ENCODE measurements at regions not wholly inside any gene's neighbourhood (a gene's known extent, or its start where the extent isn't known, plus 50 kb on each side); places are given as distances from the start of the nearest gene placed in this dataset.
A peak's percentile ranks its signal among the peaks of the same experiment; 100 is the strongest.

DNA sequence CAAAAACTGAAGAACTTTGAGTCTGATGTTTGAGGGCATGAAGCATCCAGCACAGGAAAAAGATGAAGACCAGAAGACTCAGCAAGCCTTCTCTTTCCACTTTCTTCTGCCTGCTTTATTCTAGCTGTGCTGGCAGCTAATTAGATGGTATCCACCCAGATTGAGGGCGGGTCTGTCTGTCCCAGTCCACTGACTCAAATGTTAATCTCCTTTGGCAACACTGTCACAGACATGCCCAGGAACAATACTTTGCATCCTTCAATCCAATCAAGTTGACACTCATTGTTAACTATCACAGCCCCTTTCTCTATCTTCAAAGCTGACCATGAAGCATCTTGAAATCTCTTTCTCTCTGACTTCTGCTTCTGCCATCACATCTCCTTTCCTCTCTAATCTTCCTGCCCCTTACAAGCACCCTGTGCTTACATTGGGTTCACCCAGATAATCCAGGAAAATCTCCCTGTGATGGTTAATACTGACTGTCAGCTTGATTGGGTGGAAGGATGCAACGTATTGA lies 115.9 kb upstream of the CDH13 start:
- no peaks in the 10 kb centered on the region for H3K36me3 ChIP-seq
- H3K9me3 ChIP-seq (ENCODE audit: severe bottlenecking): no peaks in the 10 kb centered on the region
- H3K27ac ChIP-seq: peak overlapping the region; percentile 46
- H3K4me3 ChIP-seq (ENCODE audit: low read depth, low read length): no peak overlapping the region
- peak; percentile 51 for DNase-seq
- no peaks in the 10 kb centered on the region for H3K27me3 ChIP-seq (ENCODE audit: insufficient read depth, low read depth, severe bottlenecking)
- TF ChIP-seq, protein P1, sequence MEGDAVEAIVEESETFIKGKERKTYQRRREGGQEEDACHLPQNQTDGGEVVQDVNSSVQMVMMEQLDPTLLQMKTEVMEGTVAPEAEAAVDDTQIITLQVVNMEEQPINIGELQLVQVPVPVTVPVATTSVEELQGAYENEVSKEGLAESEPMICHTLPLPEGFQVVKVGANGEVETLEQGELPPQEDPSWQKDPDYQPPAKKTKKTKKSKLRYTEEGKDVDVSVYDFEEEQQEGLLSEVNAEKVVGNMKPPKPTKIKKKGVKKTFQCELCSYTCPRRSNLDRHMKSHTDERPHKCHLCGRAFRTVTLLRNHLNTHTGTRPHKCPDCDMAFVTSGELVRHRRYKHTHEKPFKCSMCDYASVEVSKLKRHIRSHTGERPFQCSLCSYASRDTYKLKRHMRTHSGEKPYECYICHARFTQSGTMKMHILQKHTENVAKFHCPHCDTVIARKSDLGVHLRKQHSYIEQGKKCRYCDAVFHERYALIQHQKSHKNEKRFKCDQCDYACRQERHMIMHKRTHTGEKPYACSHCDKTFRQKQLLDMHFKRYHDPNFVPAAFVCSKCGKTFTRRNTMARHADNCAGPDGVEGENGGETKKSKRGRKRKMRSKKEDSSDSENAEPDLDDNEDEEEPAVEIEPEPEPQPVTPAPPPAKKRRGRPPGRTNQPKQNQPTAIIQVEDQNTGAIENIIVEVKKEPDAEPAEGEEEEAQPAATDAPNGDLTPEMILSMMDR (IDR thresholded peaks at IDR 0.05; ENCODE audit: low read depth, low read length): no peak

DNA sequence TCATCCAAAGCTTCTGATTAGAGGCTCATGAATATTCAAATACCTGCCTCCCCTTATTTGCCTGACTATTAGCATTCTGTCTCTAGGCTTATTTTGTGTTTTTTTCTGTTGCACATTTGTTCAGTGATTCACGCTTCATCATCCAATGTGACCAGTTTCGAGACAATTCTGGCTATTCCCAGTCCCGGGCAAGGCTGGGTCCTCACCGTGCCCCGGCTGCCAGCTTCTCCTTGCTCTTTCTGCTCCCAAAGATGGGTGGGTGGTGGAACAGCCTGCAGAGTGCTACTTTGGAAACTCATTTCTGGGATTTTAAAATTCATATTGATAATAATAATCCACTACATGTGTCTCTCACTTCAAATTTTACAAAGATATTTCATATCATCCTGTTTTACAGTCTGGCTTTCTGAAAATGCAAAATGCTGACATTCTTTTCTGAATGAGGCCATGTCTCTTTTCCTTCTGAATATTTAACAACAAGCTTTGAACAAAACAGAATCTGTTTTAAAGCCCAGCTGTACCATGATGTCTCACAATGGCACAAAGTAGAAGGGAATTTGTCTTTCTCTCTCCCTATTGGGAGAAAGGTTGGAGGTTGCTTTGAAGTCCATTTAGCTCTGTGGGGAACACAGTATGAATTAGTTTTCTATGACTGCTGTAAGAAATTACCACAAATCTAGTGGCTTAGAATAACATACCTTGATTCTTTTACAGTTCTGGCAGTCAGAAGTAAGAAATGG lies 116.9 kb upstream of the CDH13 start:
- H3K4me3 ChIP-seq (ENCODE audit: low read depth, low read length): no peak overlapping the region
- no peaks in the 10 kb centered on the region for H3K36me3 ChIP-seq
- no peaks in the 10 kb centered on the region for H3K9me3 ChIP-seq (ENCODE audit: severe bottlenecking)
- TF ChIP-seq, protein P1 (IDR thresholded peaks at IDR 0.05; ENCODE audit: low read depth, low read length): no peak
- H3K27ac ChIP-seq: no peak overlapping the region
- no peak for DNase-seq
- no peaks in the 10 kb centered on the region for H3K27me3 ChIP-seq (ENCODE audit: insufficient read depth, low read depth, severe bottlenecking)

- Histone ChIP-seq H3K27me3 (ENCODE audit: insufficient read depth, low read depth, severe bottlenecking) (no peaks in the 10 kb centered on the region), H3K4me3 (ENCODE audit: low read depth, low read length) (no peak overlapping the region), H3K27ac (no peak overlapping the region), H3K36me3 (no peaks in the 10 kb centered on the region), H3K9me3 (ENCODE audit: severe bottlenecking) (no peaks in the 10 kb centered on the region)
- TF ChIP-seq, protein P1 (IDR thresholded peaks at IDR 0.05; ENCODE audit: low read depth, low read length): no peak
- DNase-seq: no peak
These were observed 119.8 kb upstream of the CDH13 start for GRCh38 chr16:82506692-82507670.

DNA sequence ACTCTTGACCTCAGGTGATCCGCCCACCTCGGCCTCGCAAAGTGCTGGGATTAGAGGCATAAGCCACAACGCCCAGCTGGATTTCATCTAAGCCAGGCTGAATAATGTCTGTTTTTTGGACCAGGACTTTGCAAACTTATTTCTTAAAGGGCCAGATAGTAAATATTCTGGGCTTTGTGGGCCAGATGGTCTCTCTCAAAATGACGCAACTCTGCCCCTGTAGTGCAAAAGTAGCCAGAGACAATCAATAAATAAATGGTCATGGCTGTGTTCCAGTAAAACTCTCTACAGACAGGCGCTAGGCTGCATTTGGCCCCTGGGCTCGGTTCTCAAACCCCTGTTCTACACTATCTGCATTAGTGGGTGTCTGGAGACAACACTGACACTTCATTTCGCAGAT lies 121.9 kb upstream of the CDH13 start:
- Histone ChIP-seq H3K27ac (peak overlapping the region; percentile 67), H3K4me3 (ENCODE audit: low read depth, low read length) (no peak overlapping the region), H3K27me3 (ENCODE audit: insufficient read depth, low read depth, severe bottlenecking) (no peaks in the 10 kb centered on the region), H3K36me3 (no peaks in the 10 kb centered on the region), H3K9me3 (ENCODE audit: severe bottlenecking) (no peaks in the 10 kb centered on the region)
- TF ChIP-seq, protein P1 (IDR thresholded peaks at IDR 0.05; ENCODE audit: low read depth, low read length): no peak
- DNase-seq: peak; percentile 55

DNA sequence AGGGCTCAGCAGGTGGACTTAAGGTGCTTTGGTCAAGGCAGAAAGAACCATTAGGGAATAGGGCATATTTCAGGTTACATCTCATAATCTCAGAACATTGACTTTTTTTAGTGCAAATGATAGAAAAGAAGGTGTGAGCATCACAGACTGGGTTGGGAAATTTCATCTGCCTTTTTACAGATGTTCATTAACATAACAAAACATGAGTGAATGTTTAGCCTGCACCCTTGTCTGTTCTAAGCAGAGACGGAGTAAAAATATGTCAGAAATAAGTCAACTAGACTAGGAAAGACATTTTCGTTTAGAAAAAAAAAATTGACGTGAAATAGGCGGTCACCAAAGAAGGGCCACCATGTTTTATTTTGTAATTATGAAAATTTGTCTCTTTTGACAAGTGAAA lies 127.5 kb upstream of the CDH13 start:
- H3K4me3 ChIP-seq (ENCODE audit: low read depth, low read length): no peak overlapping the region
- TF ChIP-seq, protein P1 (IDR thresholded peaks at IDR 0.05; ENCODE audit: low read depth, low read length): no peak
- H3K9me3 ChIP-seq (ENCODE audit: severe bottlenecking): no peaks in the 10 kb centered on the region
- no peaks in the 10 kb centered on the region for H3K27me3 ChIP-seq (ENCODE audit: insufficient read depth, low read depth, severe bottlenecking)
- no peak for DNase-seq
- no peaks in the 10 kb centered on the region for H3K36me3 ChIP-seq
- H3K27ac ChIP-seq: no peak overlapping the region
